HG02884 (cell line): ENCODE measurements at regions not wholly inside any gene's neighbourhood (a gene's known extent, or its start where the extent isn't known, plus 50 kb on each side); places are given as distances from the start of the nearest gene placed in this dataset.

Experiments used
- ATAC-seq: cut with Tn5 transposase; IDR thresholded peaks from one replicate; pipeline ENCODE4 v1.9.1; 2021; ENCODE audit warnings: mild to moderate bottlenecking, moderate library complexity; ENCODE audit not compliant: unreplicated experiment

DNA sequence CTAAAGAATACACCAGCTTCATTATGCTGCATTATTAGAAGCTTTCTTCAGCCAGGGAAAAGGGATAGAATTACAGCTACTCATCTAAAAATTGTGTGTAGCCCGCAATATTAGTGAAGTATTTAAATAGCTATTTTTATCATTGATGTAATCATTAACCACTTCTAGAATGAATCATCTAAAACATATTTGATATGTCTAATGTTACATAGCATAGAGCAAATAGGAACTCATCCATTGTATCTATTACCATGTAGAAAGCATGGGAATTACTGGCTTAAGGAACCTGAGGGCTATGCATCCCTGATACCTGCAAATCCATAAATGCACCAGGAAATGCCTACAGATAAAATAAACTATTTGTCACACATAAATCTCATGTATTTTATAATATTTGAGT is 54.5 kb upstream of the VGLL3 start:
- ATAC-seq: no peak

DNA sequence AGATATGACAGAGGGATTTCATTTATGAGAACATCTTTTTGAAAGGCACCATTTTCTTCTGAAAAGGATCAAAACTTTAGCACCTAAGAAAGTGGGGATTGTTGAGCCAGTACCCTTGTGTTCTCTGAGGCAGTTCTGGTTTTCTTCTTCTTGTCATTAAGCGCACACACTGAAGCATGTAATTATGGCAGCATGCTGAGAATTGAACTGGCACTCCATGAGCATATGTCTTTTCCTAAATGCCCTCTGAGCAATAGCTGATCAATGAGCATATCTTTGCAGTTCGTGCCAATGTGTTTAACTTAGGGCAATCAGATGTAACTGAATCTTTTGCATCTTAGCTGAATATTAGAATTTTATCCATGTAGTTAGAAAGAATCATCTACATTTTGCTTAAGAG is 53.9 kb upstream of the VGLL3 start:
- no peak for ATAC-seq

DNA sequence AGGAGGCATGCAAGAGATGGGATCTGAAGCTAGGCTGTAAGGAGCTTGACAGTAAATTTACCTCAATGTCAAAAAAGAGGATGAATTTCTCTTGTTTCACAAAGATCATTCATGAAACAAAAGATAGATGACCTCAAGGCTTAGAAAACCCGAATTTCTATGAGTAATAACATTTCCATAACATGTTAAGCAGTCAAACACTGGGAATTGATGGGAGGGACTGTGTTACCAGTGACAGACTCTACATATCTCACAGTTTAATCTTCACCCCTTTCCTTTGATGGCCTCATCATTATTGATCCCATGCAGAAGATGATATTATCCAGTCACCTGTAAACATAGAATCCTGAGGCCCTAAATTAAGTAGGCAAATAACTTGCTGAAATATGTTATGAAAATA is 53.5 kb upstream of the VGLL3 start:
- ATAC-seq: no peak

DNA sequence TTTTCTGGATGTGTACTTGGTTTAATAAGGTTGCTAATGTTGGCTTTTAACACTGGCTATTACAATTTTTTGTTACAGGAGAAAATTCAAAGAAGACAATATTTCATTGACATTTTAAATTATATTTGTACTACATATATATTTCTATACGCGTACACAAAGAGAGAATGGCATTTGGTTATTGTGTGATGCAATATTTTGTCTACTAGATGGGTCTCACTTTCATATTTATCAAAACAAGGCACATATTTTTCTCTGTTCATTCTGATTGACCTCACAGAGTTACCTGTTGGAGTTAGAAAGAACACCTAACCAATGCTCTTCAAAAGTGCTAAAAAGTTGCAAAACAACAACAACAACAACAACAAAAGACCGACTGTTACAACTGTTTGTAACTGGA is 50.2 kb upstream of the VGLL3 start:
- ATAC-seq: no peak
